NCI-H2227 treated with DMSO at 0.1 percent for 48 hours (cell line): ENCODE measurements at regions not wholly inside any gene's neighbourhood (a gene's known extent, or its start where the extent isn't known, plus 50 kb on each side); places are given as distances from the start of the nearest gene placed in this dataset.

ENCODE experiments used
- DNase-seq: peaks from one replicate; lab custom pipeline; 2025; lab: John Stamatoyannopoulos, UW

GRCh38 chr3:148389916-148390315, 307.8 kb upstream of the AGTR1 start:
- no peak for DNase-seq

DNA sequence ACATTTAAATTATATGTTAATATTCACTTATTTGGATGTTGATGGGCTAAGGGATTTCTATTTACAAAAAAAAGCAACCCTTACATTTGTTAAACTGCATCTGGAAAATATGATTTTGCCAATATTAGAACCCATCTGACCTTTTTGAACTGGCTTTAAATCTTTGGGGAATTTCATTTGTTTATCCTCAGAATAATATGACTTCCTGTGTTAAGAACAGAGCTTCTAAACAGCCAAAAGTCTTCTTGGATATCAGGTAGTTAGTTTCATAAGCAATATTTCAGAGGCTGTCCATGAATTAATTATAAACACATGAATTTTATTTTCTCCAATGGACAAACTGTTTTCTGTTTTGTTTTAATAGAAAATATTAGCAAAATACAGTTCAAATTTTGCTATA, 301.9 kb upstream of the AGTR1 start:
- DNase-seq = no peak

GRCh38 chr3:148400754-148401153, 296.9 kb upstream of the AGTR1 start:
- no peak for DNase-seq

DNA sequence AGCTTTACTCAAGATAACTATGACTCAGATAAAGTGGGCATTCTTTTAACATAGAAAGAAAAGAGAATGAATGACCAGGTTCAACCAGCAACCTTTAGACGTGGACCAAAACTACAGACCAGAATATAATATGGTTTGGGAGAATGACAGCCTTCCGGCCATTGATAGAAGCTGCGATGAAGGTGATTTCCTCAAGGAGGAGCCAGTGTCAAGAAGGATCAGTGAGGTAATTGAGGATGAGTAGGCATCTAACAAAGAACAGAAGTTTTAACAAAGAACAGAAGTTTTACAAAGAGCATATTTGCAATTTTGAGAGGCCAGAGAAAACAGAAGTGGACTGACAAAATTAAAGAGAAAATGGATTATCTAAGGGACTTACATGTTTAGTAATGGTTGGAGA, 289.0 kb upstream of the AGTR1 start:
- no peak for DNase-seq

- no peak for DNase-seq
Measured at GRCh38 chr3:148420242-148420641, 277.5 kb upstream of the AGTR1 start.

- no peak for DNase-seq
Measured at GRCh38 chr3:148428862-148429605, 268.7 kb upstream of the AGTR1 start.

DNA sequence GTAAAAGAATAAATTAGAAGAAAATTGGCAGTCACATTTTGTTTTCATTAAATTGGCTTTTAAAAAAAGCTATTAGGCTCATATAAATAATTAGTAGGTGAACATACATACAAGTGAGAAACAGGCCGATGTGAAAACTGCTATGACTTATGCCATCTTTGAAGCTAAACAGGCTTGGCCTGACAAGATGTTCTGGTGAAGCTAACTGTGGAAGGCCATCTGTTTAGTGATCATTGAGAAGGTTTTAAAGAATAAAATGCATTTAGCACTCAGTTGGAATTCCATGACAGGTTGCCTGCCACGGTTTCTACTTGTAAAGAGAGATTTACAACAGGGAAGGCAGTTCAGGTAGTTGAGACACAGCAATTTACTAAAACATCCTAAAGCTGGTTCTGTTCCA, 264.0 kb upstream of the AGTR1 start:
- no peak for DNase-seq

DNA sequence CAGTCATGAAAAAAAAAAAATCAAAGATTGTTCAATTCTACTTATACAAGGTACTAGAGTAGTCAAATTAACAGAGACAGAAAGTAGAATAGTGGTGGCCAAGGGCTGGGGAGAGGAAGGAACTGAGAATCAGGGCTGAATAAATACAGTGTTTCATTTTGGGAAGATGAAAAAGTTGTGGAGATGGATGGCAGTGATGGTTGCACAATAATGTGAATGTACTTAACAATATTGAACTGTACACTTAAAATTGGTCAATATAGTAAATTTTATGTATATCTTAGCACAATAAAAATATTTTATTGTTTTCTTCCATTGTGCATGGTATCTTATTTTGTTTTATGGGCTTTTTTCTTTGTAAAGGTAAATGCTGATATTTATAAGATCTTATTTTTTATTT, 262.2 kb upstream of the AGTR1 start:
- no peak for DNase-seq

- DNase-seq = no peak
Measured at GRCh38 chr3:148439254-148439822, 258.4 kb upstream of the AGTR1 start.

DNA sequence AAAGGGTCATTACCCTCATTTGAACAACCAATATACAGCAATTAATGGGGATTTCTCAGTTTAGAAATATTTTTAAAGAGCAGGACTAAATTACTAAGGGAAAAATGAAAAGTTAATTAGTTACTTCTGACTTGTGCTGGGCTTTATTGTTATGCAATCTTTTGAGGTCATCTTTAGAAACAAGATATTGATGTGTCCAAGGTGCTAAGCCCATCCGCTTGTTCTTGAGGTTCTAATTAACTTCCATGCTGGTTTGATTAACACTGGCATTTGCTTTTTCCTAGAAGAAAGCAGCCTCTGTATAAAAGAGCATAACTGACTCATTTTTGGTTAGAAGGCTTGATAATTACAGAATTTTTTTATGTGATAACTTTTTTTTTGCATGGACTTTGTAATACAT, 256.5 kb upstream of the AGTR1 start:
- no peak for DNase-seq

DNA sequence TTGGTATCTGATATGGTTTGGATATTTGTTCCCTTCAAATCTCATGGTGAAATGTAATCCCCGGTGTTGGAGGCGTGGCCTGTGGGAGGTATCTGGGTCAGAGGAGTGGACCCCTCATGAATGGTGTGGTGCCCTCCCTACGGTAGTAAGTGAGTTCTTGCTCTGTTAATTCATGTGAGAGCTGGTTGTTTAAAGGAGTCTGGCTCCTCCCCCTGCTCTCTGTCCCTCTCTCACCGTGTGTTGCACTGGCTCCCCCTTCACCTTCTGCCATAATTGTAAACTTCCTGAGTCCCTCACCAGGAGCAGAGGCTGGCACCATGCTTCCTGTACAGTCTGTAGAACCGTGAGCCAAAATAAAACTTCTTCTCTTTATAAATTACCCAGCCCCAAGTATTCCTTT, 246.9 kb upstream of the AGTR1 start:
- no peak for DNase-seq

DNA sequence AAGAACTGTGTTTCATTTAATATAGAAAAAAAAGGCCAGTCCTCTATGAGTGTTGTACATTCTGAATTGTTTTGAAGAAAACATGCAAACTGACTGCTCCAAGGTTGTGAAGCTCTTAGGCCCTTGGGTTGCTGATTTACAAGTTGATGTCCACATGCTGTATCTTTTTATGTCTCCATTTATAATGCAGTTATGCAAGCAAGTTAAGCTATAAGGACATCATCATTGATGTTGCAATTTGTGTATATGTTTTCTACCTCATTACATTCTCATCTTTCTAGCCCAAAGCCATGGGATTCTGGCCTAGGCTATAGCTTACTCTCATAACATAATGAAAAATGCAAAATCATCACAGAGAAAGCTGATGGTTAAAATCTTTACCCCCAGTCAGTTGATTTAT, 245.7 kb upstream of the AGTR1 start:
- DNase-seq = no peak

GRCh38 chr3:148453781-148454191, 243.9 kb upstream of the AGTR1 start:
- DNase-seq = no peak

DNA sequence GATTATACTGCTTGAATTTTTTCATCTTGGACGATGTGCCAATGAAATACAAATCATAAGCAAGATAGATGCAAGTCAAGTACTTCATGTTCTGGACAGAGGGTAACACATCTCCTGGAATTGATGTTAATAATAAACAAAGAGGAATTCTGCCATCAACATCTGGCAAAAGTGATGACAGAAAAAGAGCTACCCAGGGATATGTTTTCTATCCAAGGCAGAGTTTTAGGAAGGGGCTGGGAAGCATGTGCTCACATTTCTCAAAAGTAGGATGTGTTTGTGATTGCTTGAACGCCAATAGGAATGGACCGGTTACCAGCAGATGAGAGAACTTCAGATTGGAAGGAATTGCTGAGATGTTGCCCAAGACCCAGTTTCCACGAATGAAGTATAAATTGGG, 242.6 kb upstream of the AGTR1 start:
- DNase-seq = no peak

DNA sequence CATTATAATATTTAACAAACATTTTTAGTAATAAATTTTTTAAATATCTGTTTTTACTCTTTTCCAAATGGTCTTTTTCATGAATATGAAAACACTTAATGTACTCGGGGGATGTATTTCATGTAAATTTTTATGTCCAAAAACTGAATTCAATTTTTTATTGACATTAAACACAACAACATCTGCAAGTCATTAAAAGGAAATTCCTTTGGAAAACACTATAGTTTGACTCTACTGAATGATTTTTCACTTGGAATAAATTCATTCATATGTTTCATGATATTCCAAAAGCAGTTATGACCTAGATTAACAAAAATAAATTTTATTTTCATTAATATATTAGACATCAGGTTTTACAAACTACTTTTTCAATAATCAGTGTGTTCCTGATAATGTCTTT, 239.8 kb upstream of the AGTR1 start:
- DNase-seq = no peak

DNA sequence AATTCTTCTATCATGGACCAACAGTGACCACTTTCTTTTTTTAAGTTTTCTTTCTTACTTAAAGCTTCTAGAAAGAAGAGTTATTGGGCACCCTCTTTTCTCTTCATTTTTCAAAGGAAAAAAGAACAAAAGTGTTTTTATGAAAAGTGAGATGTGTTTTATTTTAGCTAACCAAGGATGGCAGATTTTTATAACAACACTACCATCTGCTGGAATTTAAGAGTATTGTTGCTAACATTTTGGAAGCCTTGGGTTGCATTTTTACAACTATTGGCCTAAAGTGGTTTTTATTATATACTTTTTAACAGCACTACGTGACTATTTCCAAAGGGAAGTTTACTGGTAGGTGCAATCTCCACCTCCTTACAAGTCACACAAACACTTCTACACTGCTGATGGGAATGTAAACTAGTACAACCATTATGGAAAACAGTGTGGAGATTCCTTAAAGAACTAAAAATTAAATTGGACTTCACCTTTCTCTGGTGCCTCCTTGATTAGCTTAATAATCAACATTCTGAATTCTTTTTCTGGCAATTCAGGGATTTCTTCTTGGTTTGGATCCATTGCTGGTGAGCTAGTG, 237.7 kb upstream of the AGTR1 start:
- DNase-seq = no peak

DNA sequence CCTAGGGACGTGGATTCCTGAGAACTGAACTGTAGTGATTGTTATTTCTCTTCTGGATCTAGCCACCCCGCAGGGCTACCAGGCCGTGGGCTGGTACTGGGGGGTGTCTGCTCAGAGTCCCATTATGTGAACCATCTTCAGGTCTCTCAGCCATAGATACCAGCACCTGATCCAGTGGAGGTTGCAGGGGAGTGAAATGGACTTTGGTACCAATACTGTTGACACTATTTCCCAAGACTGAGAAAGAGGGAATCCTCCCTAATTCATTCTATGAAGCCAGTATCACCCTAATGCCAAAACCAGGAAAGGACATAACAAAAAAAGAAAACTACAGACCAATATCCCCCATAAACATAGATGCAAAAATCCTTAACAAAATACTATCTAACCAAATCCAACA, 237.0 kb upstream of the AGTR1 start:
- no peak for DNase-seq

- DNase-seq = no peak
Measured at GRCh38 chr3:148464246-148464645, 233.5 kb upstream of the AGTR1 start.

DNA sequence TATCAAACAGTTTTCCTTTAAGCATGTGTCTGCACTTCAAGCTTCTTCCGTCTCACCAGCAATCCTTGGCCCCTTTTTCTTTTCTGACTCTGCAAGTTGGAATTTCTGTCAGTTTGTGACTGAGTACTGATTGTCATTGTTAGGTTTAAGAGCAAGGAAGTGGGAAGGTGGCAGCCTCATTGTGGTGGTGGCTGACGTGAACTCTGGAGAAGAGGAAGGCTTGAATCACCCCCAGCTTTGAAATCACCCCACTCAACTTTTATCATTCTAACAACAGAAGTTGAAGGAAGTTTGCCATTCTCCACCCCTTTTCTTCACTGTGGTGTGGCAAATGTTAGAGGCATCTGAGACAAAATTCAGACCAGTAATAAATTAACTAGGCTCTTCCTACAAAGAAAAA, 231.6 kb upstream of the AGTR1 start:
- DNase-seq = no peak

DNA sequence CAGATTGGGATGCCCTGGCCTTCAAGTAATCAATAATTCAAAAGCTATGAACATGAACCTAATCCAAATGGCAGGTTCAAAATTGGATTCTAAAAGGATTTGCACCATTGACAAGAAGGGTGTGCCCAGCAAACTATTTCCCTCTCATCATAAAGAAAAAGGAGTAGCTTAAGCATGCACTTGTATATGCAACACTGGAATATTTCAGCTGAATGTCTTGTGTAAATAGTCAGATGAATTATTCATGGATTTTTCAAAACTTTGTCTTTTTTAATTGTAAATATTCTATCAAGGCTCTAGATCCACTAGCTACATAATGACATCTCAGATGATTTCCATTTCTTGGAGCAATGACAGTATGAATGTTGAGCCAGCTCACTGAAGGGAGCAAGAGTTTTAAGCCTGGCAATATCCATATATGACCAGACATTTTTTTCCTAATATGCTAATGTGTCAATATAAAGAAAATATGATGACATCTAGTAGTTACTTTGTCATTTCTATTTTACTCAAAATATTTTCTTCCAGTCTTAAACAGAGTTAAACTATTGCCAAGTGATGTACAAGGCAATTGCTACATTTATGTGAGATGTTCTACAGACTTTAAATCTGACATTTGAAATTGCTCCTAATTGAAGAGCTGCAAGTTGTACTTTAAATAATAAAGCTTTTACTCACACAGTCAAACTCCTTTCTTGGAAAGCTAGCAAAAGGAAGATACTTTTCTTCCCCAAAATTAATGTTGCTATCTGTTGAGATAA, 230.5 kb upstream of the AGTR1 start:
- DNase-seq = no peak

DNA sequence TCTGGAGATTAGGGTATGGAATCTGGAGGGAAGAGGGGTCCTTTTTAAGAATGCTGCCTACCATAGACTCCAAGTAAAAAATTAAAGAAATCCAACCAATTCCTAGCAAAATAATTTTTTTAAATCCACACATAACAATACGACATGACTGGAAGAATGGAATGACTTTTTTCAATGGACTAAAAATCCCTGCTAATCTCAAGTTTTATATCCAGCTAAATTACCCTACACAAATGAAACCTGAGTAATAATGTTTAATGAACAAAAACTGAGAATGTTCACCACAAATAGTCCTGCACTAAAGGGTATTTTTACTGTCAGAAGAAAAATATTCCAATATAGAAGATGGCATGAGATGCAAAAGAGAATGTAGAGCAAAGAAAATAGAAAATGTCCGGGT, 220.3 kb upstream of the AGTR1 start:
- DNase-seq = no peak

DNA sequence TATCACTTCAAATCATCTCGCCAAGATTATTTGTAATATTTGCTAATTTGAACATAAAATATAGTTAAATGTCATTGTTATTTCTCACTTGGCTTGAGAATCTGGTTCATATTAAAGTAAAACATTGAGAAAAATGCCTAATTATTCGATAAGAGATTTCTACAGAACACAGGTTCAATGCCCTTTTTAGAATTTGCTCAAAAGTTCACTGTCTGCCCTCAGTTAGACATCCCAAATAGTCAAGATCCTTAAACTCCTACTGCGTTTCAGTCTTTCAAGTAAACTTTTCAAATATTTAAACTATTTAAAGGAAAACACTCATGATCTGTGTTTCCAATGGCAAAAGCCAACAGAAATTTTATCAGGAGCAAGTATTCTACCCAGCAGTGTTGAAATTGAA, 204.1 kb upstream of the AGTR1 start:
- no peak for DNase-seq

DNA sequence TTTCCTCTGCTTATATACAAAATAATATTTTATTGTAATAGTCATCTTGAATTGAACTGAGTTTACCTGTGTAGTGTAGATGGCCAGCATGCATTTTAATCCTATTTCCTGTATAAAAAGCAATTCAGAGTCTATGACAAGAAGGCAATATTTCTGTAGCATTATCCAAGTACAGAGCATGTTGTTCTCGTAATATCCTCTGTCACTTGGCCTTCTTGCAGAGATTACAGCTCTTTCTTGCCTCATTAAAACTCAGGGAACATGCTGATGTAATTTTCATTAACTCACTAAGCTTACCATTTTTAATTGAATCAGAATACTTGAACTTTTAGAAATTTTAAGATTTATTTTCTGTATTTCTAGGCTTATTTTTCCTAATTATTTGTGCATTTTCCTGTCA, 203.3 kb upstream of the AGTR1 start:
- no peak for DNase-seq
